ENCODE measurements at regions not wholly inside any gene's neighbourhood (a gene's known extent, or its start where the extent isn't known, plus 50 kb on each side); places are given as distances from the start of the nearest gene placed in this dataset.

GRCh38 chr6:165937564-165938358, 229.9 kb downstream of the TBXT start:
- no peak overlapping the region for H3K4me3 ChIP-seq (ENCODE audit: low read length)
- DNase-seq (ENCODE audit: low read depth) = no peak
- TF ChIP-seq CTCF (conservative IDR thresholded peaks at IDR 0.05; ENCODE audit: low read depth, low read length) = no peak

DNA sequence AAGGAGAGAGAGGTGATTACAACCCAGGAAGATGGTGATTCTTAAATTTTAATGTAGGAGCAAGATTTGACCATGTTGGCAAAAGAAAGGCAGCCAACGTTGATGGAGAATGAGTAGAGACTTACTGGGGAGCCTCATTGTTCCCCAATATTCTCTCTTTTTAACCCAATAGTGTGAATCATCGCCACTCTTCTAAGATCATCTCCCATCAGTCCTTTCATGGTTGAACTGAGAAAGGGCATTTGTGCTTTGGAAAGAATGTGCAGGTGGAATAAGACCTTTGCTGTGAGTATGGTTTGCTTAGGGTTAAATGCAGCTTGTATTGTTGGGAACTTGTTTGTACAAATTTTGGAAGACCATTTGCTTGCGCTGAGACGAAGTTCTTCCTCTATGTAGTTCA, 231.0 kb downstream of the TBXT start:
- no peak for DNase-seq (ENCODE audit: low read depth)
- H3K4me3 ChIP-seq (ENCODE audit: low read length) = no peak overlapping the region
- TF ChIP-seq CTCF (conservative IDR thresholded peaks at IDR 0.05; ENCODE audit: low read depth, low read length) = no peak

- no peak for DNase-seq (ENCODE audit: low read depth)
- no peak overlapping the region for H3K4me3 ChIP-seq (ENCODE audit: low read length)
- no peak for TF ChIP-seq CTCF (conservative IDR thresholded peaks at IDR 0.05; ENCODE audit: low read depth, low read length)
Observed at GRCh38 chr6:165936096-165936495, 231.6 kb downstream of the TBXT start.

DNA sequence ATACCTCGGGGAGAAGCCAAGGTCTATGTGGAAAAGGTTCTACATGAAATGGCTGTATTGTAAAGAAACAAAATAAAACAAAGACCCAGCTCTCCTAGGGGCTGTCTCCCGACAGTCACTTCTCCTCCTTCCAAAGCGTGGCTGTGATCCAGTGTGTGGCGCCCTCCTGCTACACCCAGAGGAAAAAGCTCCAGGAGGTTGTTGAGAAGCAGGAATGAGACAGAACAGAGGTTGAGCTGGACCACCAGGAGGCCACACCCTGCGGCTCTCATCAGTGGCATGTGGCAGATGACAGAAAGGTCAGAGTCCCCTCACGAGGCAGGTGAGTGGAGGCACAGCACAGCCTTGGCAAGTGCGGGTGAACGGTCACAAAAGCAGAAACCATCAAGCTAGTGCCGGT, 236.0 kb downstream of the TBXT start:
- H3K4me3 ChIP-seq (ENCODE audit: low read length) = no peak overlapping the region
- DNase-seq (ENCODE audit: low read depth) = no peak
- no peak for TF ChIP-seq CTCF (conservative IDR thresholded peaks at IDR 0.05; ENCODE audit: low read depth, low read length)

- H3K4me3 ChIP-seq (ENCODE audit: low read length) = no peak overlapping the region
- no peak for TF ChIP-seq CTCF (conservative IDR thresholded peaks at IDR 0.05; ENCODE audit: low read depth, low read length)
- no peak for DNase-seq (ENCODE audit: low read depth)
Observed at GRCh38 chr6:165930668-165931214, 236.9 kb downstream of the TBXT start.

- H3K4me3 ChIP-seq (ENCODE audit: low read length) = no peak overlapping the region
- TF ChIP-seq CTCF (conservative IDR thresholded peaks at IDR 0.05; ENCODE audit: low read depth, low read length) = no peak
- no peak for DNase-seq (ENCODE audit: low read depth)
Observed at GRCh38 chr6:165929607-165930006, 238.0 kb downstream of the TBXT start.

DNA sequence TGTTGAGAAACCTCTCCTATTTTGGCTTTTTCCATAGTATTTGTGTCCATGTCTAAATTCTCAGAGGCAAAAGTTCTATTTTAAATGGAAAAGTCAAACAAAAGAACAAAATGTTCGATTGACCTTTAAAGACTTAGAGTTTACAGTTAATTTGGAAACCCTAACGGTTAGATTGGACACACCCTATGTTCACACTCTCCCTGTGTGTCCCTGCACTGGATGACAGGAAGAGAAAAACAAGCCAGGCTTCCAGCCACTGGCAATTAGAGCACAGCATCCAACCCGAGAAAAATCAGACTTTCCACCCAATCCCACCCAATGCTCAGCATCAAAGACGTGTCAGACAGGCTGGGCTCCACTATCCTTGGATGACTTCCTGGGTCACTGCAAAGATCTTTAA, 241.3 kb downstream of the TBXT start:
- no peak overlapping the region for H3K4me3 ChIP-seq (ENCODE audit: low read length)
- no peak for DNase-seq (ENCODE audit: low read depth)
- TF ChIP-seq CTCF (conservative IDR thresholded peaks at IDR 0.05; ENCODE audit: low read depth, low read length) = no peak

All from retinal pigment epithelial cell (primary cell).